Stimulated activated CD4-positive, alpha-beta T cell treated with anti-CD3 and anti-CD28 coated beads, TNF-alpha, amount 100 ng/mL, for 4 hours (primary cell): ENCODE measurements at regions not wholly inside any gene's neighbourhood (a gene's known extent, or its start where the extent isn't known, plus 50 kb on each side); places are given as distances from the start of the nearest gene placed in this dataset.
"Not testable (repeated sequence)": the region's sequence is repeated elsewhere in the genome, so short reads cannot be mapped to it uniquely, and the experiment has no call there.

Experiments used
- DNase-seq, 3 experiments: peaks; one replicate each; pipeline ENCODE4 v3.0.0-alpha.2; 2020; ENCODE audit warnings: low read depth in 3 of 3

DNA sequence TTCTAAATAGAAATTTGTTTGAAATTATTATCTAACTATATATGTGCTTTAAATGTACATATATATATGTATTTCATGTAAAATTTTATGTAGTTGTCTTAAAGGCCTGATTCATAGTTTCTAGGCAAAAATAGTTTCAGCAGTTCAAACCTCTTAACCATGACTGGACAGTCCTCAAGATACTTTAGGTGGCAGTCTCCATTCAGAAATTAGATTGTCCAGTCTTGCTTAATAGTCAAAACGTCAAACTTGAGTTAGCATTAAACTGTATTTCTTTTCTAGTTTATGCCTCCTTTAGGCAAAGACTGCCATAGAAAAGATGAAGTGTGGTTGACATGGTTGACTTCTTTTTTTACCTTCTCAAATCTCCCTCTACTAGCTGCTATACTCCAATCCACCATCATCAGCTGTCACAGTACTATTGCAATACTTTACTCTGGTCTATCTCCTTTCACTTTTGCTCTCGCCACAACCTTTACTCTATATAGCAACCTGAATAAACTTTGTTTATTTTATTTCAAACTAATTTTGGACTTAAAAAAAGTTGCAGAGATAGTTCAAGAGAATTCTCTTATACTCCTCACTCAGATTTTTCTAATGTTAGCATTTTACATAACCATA is 395.6 kb upstream of the DIPK2B start:
- no peak for DNase-seq

DNA sequence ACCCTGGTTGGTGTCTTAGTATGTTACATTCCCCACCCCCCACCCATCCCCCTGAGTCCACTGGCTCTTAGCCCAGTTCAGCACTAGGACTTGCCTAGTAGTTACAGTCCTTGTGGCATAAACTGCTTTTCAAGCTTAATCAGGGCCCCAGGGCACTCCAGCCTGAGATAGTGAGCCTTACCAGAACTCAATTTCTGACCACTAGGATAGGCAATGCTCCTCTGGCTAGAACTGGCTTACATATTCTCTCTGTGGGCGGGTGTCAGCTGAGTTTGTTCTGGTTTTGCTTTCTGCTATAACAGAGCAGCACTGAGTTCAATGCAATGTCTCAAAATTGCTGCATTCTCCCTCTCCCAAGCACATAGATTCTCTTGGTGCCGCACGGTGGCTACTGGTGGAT is 391.4 kb upstream of the DIPK2B start:
- no peak for DNase-seq

DNA sequence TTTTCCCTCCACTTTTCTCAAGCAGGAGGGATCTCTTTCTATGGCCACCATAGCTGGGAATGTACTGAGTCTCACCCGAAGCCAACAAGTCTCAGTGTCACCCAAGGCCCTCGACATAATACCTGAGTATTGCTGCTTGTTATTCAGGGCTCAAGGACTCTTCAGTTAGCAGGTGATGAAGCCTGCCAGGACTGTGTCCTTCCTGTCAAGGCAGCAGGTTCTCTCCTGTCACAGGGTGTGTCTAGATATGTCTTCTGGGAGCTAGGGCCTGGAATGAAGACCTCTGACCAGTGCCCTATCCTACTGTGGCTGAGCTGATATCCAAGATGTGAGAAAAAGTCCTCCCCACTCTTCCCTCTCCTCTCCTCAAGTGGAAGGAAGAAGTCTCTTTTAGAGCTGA is 391.0 kb upstream of the DIPK2B start:
- no peak for DNase-seq

DNA sequence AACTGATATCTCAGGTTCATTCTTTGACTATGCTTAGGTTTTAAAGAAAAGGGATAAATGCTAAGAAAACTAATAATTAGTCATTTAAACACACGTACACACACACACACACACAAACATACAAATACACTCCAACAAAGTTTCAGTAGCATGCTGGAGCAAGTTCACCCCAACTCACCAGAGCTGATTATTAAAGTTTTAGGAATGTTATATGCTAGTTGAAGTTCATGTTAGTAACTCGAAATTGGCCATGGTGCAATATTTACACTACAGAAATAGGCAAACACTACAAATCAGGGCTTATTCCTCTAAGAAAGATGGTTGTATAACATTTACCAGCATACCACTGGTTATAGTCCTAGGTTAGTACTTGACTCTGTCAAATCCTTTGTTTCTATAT is 384.0 kb upstream of the DIPK2B start:
- DNase-seq: no peak

DNA sequence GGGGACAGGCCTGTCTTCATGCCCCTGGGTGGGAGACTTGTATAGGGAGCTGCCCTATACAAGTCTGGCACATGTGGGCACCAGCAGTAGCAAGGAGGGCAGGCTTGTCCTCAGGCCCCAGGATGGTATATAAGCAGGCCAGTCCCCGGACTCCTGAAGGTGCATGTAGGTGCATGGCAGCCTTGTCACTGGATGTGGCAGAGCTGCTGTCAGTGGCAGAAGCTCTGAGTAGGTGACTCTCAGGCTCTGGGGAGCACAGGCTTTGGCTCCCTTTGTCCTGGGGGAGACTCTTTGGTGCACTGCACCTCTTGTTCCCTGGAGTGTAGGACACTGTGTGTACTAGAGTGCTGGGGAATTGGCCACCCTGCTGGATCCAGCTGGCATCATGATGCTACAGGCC is 376.7 kb upstream of the DIPK2B start:
- no peak for DNase-seq

DNA sequence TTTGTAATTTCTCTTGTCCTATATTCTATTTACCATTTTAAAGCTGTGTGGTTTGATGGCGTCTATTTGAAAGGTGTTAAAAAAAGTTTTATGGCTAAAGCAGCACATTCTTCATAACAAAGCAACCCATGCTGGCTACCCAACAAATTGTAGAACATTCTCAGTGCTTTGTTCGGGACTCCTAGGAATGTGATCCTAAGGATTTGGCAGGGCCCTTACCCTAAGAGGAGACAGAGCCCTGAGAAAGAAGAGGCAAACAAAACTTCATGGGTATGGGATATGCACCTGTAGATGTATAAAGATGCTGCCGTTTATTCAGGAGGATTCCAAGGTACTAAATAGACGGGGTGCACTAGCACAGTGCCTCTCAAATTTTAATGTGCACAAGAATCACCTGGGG is 370.8 kb upstream of the DIPK2B start:
- no peak for DNase-seq

DNA sequence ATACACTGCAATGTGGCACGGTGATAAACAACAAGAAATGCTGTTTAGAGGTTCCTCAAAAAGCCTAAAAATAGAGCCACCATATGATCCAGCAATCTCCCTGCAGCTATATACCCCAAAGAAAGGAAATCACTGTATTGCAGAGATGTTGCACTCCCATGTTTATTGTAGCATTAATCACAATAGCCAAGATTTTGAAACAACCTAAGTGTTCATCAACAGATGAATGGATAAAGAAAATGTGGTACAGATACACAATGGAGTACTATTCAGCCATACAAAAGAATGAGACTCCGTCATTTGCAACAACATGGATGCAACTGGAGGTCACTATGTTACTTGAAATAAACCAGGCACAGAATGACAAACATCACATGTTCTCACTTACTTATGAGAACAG is 365.8 kb upstream of the DIPK2B start:
- no peak for DNase-seq

DNA sequence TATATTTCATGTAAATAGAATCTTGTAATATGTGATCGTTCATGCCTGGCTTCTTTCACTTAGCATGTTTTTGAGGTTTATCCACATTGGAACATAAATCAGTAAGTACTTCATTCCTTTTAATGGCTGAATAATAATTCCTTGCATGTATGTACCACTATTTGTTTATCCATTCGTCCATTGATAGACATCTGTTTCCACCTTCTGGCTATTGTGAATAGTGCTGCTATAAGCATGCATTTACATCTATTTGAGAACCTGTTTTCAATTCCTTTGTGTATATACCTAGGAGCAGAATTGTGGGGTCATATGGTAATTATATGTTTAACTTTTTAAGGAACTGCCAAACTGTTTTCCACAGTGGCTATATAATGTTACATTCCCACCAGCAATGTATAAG is 356.7 kb upstream of the DIPK2B start:
- no peak for DNase-seq

DNA sequence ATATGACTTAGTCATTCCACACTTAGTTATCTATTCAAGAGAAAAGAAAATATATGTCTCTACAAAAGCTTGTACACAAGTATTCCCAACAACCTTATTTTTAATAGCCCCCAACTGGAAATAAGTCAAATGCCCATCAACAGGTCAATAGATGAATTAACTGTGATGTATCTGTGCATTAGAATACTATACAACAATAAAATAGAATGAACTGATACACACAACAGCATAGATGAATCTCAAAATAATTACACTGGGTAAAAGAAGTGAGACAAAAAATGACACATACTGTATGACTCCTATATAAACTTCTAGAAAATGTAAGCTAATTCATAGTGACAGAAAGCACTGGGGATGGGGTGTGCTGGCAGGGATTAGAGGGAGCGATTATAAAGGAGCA is 354.1 kb upstream of the DIPK2B start:
- no peak for DNase-seq

DNA sequence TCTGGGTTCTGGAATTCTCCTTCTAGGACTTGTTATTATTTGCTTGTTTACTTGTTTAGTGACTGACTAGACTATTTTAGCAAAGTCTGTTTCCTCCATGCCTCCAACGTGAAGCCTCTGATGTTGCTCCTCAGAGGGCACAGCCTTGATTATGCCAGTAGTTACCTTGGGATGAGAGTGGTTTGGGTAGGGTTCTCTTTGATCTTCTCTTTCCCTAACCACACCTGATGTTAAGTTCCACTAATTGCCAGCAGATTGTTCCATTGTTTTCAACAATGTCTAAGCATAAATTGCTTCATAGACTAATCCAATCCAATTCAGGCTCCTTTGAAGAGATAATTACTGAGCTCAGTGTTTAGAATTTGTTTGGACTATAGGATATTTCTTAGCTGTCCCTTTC is 352.7 kb upstream of the DIPK2B start:
- DNase-seq: no peak

DNA sequence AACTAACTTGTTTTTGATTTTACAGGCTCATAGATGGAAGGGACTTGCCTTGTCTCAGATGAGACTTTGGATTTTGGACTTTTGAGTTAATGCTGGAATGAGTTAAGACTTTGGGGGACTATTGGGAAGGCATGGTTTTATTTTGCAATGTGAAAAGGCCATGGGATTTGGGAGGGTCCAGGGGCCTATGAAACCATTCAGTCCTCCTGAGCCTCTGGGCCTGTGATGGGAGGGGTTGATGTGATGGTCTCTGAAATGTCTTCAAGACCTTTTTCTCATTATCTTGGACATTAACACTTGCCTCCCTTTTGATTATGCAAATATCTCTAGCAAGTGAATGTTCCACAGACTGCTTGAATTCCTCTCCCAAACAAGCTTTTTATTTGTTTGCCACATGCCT is 346.0 kb upstream of the DIPK2B start:
- not testable (repeated sequence) for DNase-seq

DNA sequence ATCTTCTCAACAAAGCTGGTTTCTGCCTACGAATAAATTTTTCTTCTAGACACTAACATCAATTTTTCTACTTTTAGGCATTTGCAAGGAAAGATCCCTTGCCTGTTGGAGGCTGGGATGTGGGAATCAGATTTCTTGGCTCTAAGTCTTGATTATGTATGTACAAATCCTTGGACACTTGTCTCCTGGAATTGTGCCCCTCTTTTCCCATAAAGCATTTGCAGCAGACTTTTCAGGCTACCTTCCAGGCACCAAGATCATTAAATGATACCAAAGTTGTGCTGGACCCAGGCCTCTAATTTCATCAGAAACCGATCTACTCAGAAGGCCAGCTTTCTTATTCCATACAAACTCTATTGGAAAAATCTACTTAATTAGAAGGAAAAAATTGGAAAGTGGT is 339.5 kb upstream of the DIPK2B start:
- DNase-seq: no peak

DNA sequence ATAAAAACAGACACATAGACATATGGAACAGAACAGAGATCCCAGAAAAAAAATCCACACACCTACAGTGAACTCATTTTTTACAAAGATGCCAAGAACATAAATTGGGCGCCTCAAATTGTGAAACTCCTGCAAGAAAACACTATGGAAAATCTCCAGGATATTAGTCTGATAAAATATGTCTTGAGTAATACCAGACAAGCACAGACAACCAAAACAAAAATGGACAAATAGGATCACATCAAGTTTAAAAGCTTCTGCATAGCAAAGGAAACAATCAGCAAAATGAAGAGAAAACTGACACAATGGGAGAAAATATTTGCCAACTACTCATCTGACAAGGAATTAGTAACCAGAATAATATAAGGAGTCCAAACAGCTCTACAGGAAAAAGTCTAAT is 337.3 kb upstream of the DIPK2B start:
- no peak for DNase-seq

DNA sequence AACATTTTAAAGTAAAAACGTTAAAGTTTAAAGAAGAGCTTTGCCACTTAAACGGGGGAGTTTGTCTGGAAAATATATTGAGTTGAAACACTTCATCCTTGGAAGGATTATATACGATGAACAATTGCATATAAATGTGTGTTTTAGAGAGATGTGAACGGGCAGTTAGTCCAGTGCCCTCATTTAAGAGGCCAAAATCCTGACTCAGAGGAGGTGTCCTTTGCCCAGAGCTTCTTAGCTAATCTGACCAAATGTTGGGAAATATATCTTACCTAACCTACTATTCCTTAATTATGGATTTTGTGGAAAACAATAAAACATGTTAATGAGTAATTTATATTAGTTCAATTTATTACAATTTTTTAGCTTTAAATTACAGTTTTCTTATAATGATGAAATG is 327.2 kb upstream of the DIPK2B start:
- DNase-seq: no peak

DNA sequence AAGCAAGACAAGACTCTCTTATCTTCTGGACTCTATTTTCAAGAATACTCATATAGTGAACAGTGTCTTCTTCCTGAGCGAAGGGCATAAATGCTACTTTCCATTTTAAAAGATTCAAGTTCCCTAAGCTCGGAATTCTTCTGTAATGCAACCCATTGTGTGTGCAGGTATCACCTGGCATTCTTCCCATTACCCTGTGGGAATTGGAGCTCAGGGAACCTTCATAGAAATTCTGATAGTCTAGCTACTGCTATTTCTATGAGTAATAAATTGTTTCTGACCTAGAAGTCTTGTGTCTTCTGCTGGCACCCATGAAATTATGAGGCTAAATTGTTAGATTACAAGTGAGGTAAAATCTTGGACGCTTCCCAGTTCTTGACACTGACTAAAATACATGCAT is 324.1 kb upstream of the DIPK2B start:
- no peak for DNase-seq

DNA sequence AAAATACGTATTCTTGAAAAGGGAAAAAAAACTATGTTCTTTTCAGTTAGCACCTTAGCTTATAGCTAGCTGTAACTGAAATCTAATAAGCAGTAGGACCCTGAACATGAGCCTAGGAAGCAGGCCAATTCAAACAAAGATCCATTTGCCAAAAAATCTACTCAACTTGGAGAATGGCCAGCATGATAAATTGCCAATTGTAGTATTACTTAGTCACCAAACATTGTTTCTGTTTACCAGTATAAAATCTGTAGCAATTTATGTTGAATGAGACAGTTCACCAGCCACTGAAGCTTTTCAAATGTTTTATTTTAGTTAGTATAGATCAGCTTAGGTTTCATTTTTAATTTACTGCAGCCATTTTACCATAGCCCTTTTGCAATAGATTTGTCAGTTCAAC is 323.6 kb upstream of the DIPK2B start:
- DNase-seq: no peak

DNA sequence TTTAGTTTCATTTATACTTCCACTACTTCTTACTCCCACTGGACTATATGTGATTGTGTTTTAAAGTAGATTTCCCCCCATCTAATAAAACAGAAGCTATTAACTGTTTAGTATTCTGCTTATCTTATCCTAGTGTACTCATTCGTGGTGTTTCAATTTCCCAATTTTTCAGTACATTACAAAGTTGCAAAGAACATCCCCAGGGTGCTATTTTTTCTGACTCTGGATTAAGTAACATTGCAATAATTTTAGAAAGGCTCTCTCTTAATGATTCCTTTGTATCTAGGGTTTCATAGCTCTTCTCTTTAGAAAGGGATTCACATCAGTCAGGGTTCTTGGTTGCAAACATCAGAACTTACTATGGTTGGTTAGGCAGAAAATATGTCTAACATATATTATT is 317.9 kb upstream of the DIPK2B start:
- DNase-seq: no peak

DNA sequence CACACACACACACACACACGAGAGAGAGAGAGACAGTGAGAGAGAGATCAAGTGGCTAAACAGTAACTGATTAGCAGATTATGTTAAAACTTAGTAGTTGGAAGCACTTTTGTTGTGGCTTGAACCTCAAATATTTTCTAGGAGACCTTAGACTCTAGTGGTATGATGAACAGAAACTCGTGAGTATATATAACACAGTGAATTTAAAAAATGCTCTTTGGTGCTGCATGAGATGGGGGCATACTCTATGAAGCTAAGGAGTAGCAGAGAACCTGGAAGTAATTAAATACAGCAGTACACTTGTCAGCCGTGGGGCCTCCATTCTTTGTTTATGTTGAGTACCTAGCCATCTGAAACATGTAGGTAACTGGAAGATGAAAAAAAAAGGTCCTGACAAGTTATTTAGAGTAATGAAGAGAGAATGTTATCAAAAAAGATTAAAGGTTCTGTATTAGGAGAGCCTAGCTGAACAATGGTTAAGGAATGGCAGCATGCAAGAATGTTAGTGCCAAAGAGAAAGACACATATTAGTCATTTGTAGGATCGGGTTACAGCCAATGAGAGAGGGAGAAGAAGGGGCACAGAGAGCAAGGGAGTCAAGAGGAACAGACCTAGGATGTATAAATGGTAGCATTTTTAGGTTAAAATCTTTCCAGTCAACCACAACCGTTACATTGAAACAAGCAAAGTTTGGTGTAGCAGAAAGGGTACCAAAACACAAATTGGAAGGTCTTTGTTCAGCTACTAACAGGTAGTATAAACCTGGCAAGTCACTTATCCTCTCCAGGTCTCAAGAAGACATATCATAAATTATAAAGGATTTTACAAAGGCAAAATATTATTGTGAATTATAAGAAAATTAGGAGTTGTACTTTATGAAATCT is 316.7 kb upstream of the DIPK2B start:
- no peak for DNase-seq

DNA sequence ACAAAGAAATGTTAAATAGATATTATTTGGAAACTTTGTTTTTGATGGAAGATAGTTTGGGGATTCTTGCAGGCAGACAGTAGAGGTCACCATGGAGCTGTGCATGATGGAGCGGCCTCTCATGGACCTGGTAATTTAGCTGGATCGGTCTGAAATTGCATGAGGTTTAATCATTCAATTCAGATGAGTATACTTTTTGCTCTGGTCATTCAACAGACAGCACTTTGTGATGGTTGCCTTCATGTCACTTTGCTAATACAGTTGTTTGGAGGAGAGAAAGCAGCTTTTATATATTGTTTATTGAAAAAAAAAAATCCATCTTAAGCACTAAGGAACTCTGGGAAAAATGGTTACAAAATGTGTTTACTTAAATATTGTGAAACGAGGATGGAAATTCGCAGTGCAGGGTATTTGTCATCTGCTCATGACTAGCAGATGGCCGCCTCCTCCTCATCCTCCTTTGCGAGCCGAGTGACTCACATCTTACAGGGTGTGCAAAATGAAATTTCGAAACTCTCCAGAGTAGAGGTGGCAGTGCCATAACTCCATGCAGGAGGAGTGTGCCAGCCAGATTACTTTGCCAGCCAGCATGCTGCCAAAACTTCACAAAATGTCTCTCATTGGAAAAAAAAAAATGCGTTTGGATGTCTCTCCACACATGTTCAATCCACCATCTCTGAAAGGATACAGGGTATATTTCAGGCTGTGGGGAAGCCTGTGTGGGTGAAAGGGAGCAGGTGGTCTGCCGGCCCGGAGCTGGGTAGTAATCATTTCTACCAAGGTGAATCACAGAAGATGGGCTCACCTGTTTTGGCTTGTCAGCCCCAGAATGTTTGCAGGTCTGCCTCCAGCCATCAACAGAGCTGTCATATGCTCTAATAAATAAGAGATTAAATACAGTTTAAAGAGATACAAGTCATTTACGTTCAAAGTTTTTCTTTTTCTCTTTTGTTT is 314.9 kb upstream of the DIPK2B start:
- DNase-seq: no peak

DNA sequence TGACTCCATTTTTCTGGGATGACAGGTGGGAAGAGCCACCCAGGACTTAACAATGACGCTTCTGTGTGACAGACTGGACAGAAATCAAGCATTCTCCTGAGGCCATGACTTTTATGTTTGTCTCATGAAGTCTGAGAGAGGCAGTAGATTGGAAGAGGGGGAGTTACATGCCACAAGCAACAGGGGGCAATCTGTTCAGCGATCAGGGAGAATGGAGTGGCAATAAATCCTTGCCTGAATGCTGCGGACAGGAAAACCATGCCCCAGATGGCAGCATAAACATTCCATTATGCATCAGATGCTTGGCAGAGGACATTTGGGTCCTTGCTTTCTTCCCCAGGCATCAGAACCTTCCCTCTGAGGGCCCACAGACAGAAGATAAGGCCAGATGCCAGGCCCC is 312.4 kb upstream of the DIPK2B start:
- no peak for DNase-seq

DNA sequence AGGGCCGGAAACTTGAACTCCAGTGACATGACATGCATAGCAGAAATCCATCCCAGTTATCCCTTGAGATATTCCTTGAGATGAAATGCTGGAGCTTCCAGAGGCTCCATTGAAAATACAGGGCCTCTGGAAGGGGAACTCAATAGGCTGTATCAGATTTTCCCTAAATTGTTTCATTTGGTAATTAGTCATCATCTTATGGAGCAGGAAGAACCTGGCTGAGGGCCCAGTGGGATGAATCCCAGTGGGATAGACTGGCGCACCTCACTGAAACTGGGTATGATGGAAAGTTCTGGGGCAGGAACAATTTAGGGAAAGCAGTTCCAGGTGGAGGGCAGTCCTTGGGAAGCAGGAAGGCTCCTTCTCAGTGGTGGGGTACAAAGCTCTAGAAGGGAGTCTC is 307.8 kb upstream of the DIPK2B start:
- no peak for DNase-seq

DNA sequence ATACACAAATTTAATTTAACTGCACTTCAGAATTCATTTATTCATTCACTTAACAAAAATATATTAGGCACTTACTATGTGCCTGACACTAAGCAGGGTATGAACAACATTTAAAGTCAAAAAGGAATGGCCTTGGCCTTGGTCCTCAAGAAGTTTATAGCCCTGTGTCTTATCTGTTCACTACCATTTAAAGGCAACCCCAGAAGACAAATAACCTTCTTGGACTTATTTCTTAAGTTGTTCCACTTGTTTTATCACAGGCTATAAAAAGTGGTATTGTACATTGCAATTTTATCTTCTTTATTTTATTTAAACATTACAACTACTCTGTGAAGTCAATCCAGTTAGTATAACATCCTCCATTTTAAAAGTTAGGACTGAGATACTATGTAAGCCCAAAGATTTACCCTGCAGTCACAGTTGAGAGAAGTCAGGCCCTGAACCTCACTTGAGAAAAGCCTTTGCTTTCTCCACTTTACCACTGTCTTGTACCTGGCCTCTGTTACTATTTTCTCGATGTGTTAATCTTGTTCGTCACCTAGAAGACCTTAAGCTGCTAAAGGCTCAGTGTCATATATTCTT is 305.6 kb upstream of the DIPK2B start:
- no peak for DNase-seq
